COLO829 (cell line): ENCODE measurements at regions not wholly inside any gene's neighbourhood (a gene's known extent, or its start where the extent isn't known, plus 50 kb on each side); places are given as distances from the start of the nearest gene placed in this dataset.
"Not testable (repeated sequence)": the region's sequence is repeated elsewhere in the genome, so short reads cannot be mapped to it uniquely, and the experiment has no call there.

Experiments used
- DNase-seq: peaks from one replicate; pipeline ENCODE4 v3.0.0; 2012; ENCODE audit warnings: low spot score

- no peak for DNase-seq
Observed at GRCh38 chr10:30732671-30733070, 103.1 kb upstream of the LYZL2 start.

GRCh38 chr10:30731963-30732362 lies 102.4 kb upstream of the LYZL2 start:
- DNase-seq: no peak

GRCh38 chr10:30730306-30730705 lies 100.8 kb upstream of the LYZL2 start:
- no peak for DNase-seq

- DNase-seq: no peak
Observed at GRCh38 chr10:30728766-30729165, 99.2 kb upstream of the LYZL2 start.

- DNase-seq: no peak
Observed at GRCh38 chr10:30728127-30728526, 98.6 kb upstream of the LYZL2 start.

- no peak for DNase-seq
Observed at GRCh38 chr10:30727524-30727923, 98.0 kb upstream of the LYZL2 start.

GRCh38 chr10:30726783-30727414 lies 97.3 kb upstream of the LYZL2 start:
- DNase-seq: not testable (repeated sequence)

GRCh38 chr10:30725661-30726060 lies 96.1 kb upstream of the LYZL2 start:
- no peak for DNase-seq

- no peak for DNase-seq
Observed at GRCh38 chr10:30724296-30724695, 94.7 kb upstream of the LYZL2 start.

- no peak for DNase-seq
Observed at GRCh38 chr10:30722956-30723620, 93.5 kb upstream of the LYZL2 start.

- no peak for DNase-seq
Observed at GRCh38 chr10:30719832-30720231, 90.3 kb upstream of the LYZL2 start.

- DNase-seq: no peak
Observed at GRCh38 chr10:30709700-30710358, 80.3 kb upstream of the LYZL2 start.

GRCh38 chr10:30709229-30709628 lies 79.7 kb upstream of the LYZL2 start:
- no peak for DNase-seq

GRCh38 chr10:30708234-30708633 lies 78.7 kb upstream of the LYZL2 start:
- no peak for DNase-seq

GRCh38 chr10:30706189-30706588 lies 76.6 kb upstream of the LYZL2 start:
- not testable (repeated sequence) for DNase-seq

GRCh38 chr10:30705625-30706149 lies 76.1 kb upstream of the LYZL2 start:
- no peak for DNase-seq

GRCh38 chr10:30705101-30705624 lies 75.6 kb upstream of the LYZL2 start:
- DNase-seq: no peak

GRCh38 chr10:30704601-30705100 lies 75.1 kb upstream of the LYZL2 start:
- not testable (repeated sequence) for DNase-seq

- DNase-seq: no peak
Observed at GRCh38 chr10:30704026-30704600, 74.6 kb upstream of the LYZL2 start.

- not testable (repeated sequence) for DNase-seq
Observed at GRCh38 chr10:30703446-30703845, 73.9 kb upstream of the LYZL2 start.

GRCh38 chr10:30702860-30703259 lies 73.3 kb upstream of the LYZL2 start:
- no peak for DNase-seq

GRCh38 chr10:30701451-30702173 lies 72.1 kb upstream of the LYZL2 start:
- DNase-seq: no peak
